Smooth muscle cell (in vitro differentiated cells): ENCODE measurements at regions not wholly inside any gene's neighbourhood (a gene's known extent, or its start where the extent isn't known, plus 50 kb on each side); places are given as distances from the start of the nearest gene placed in this dataset.

ENCODE experiments used
- DNase-seq: peaks from one replicate; lab custom pipeline; 2025; ENCODE audit not compliant: unreplicated experiment; lab: John Stamatoyannopoulos, UW
- H2AFZ ChIP-seq: fragments of 200-600 bp; sonication (generic); 2 replicates; pipeline ENCODE4 v1.6.0; 2016; ENCODE audit warnings: antibody characterized with exemption, low read depth, mild to moderate bottlenecking
- H3F3A ChIP-seq: fragments of 200-600 bp; sonication (generic); 2 replicates; pipeline ENCODE4 v1.6.0; 2017; ENCODE audit warnings: antibody characterized with exemption, low read depth
- H3K27ac ChIP-seq: fragments of 200-600 bp; sonication (generic); 2 replicates; pipeline ENCODE4 v1.5.1; 2016; ENCODE audit warnings: low read depth, mild to moderate bottlenecking
- H3K27me3 ChIP-seq: fragments of 200-600 bp; sonication (generic); 2 replicates; pipeline ENCODE4 v1.6.1; 2016; ENCODE audit warnings: low read depth, mild to moderate bottlenecking
- H3K36me3 ChIP-seq: fragments of 200-600 bp; sonication (generic); 2 replicates; pipeline ENCODE4 v1.5.1; 2016; ENCODE audit warnings: low read depth
- H3K4me1 ChIP-seq: fragments of 200-600 bp; sonication (generic); 2 replicates; pipeline ENCODE4 v1.5.1; 2016; ENCODE audit warnings: low read depth
- H3K4me2 ChIP-seq: fragments of 200-600 bp; sonication (generic); 2 replicates; pipeline ENCODE4 v1.6.0; 2016; ENCODE audit warnings: mild to moderate bottlenecking
- H3K4me3 ChIP-seq: fragments of 200-600 bp; sonication (generic); 2 replicates; pipeline ENCODE4 v1.5.1; 2016; ENCODE audit warnings: mild to moderate bottlenecking
- H3K79me2 ChIP-seq: fragments of 200-600 bp; sonication (generic); 2 replicates; pipeline ENCODE4 v1.6.0; 2016; ENCODE audit warnings: low read depth, mild to moderate bottlenecking
- H3K9ac ChIP-seq: fragments of 200-600 bp; sonication (generic); 2 replicates; pipeline ENCODE4 v1.6.0; 2016; ENCODE audit warnings: low read depth
- H3K9me3 ChIP-seq: fragments of 200-600 bp; sonication (generic); replicated peaks from 2 replicates; pipeline ENCODE4 v1.5.1; 2016; ENCODE audit warnings: low read depth
- H4K20me1 ChIP-seq: fragments of 200-600 bp; sonication (generic); 2 replicates; pipeline ENCODE4 v1.6.0; 2016; ENCODE audit warnings: low read depth
- WGBS: methylation state at CpG from one replicate; pipeline ENCODE4 v1.1.7; 2016; ENCODE audit warnings: low lambda C conversion rate; 5-methylcytosine and 5-hydroxymethylcytosine counted together
- TF ChIP-seq, protein P1 (sequence below): fragments of 200-600 bp; sonication (generic); IDR thresholded peaks from 2 replicates; pipeline ENCODE4 v1.5.1; 2017; ENCODE audit warnings: borderline replicate concordance, mild to moderate bottlenecking, antibody characterized with exemption; ENCODE audit not compliant: insufficient read depth, poor library complexity, severe bottlenecking

- H3K79me2 ChIP-seq: no peaks in the 10 kb centered on the region
- no peaks in the 10 kb centered on the region for H3K4me1 ChIP-seq
- H3K27me3 ChIP-seq: no peaks in the 10 kb centered on the region
- no peaks in the 10 kb centered on the region for H3F3A ChIP-seq
- no peak overlapping the region for H3K4me2 ChIP-seq
- no peak for DNase-seq
- H4K20me1 ChIP-seq: no peaks in the 10 kb centered on the region
- no peak overlapping the region for H3K4me3 ChIP-seq
- H3K27ac ChIP-seq: no peak overlapping the region
- H3K9me3 ChIP-seq: no peaks in the 10 kb centered on the region
- H3K36me3 ChIP-seq: no peaks in the 10 kb centered on the region
- H3K9ac ChIP-seq: no peak overlapping the region
- H2AFZ ChIP-seq: no peak overlapping the region
- TF ChIP-seq, protein P1, sequence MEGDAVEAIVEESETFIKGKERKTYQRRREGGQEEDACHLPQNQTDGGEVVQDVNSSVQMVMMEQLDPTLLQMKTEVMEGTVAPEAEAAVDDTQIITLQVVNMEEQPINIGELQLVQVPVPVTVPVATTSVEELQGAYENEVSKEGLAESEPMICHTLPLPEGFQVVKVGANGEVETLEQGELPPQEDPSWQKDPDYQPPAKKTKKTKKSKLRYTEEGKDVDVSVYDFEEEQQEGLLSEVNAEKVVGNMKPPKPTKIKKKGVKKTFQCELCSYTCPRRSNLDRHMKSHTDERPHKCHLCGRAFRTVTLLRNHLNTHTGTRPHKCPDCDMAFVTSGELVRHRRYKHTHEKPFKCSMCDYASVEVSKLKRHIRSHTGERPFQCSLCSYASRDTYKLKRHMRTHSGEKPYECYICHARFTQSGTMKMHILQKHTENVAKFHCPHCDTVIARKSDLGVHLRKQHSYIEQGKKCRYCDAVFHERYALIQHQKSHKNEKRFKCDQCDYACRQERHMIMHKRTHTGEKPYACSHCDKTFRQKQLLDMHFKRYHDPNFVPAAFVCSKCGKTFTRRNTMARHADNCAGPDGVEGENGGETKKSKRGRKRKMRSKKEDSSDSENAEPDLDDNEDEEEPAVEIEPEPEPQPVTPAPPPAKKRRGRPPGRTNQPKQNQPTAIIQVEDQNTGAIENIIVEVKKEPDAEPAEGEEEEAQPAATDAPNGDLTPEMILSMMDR: no peak
- WGBS: 70% methylated on average over 4 of the region's 4 CpGs
Measured at GRCh38 chr9:85420750-85421149, 321.0 kb downstream of the AGTPBP1 start.

- H2AFZ ChIP-seq: no peak overlapping the region
- WGBS: 64% methylated on average over 3 of the region's 3 CpGs
- TF ChIP-seq, protein P1: no peak
- no peak overlapping the region for H3K4me3 ChIP-seq
- peaks cover 3% of the 10 kb centered on the region for H3K4me1 ChIP-seq
- H3K27ac ChIP-seq: no peak overlapping the region
- no peaks in the 10 kb centered on the region for H3K27me3 ChIP-seq
- no peak overlapping the region for H3K9ac ChIP-seq
- no peaks in the 10 kb centered on the region for H3K36me3 ChIP-seq
- no peaks in the 10 kb centered on the region for H3K79me2 ChIP-seq
- no peaks in the 10 kb centered on the region for H3F3A ChIP-seq
- no peak for DNase-seq
- no peak overlapping the region for H3K4me2 ChIP-seq
- H3K9me3 ChIP-seq: no peaks in the 10 kb centered on the region
- no peaks in the 10 kb centered on the region for H4K20me1 ChIP-seq
Measured at GRCh38 chr9:85417674-85418073, 324.1 kb downstream of the AGTPBP1 start.

DNA sequence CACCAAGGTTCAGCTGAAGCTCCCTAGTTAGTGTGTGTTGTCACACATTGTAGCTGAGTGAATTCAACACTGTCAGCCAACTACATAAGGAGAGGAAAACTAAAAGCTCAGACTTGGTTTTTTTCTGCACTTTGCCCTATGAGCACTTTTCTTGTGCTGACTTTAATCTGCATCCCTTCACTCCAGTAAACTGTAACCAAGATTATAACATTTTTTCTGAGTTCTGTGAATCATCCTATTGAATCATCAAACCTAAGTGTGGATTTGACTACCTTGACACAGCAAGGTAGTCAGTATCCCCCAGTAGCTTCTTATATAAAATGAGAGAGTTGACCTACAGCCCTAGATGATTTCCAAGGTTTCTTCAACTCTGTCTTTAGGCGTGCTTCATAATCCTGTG is 325.0 kb downstream of the AGTPBP1 start:
- WGBS: 65% methylated on average over 1 of the region's 1 CpG
- Histone ChIP-seq H3K27me3 (no peaks in the 10 kb centered on the region), H2AFZ (no peak overlapping the region), H3F3A (no peaks in the 10 kb centered on the region), H3K9me3 (no peaks in the 10 kb centered on the region), H3K4me3 (no peak overlapping the region), H3K4me2 (no peak overlapping the region), H3K36me3 (no peaks in the 10 kb centered on the region), H3K27ac (no peak overlapping the region), H3K9ac (no peak overlapping the region), H4K20me1 (no peaks in the 10 kb centered on the region), H3K4me1 (peaks cover 3% of the 10 kb centered on the region), H3K79me2 (no peaks in the 10 kb centered on the region)
- no peak for DNase-seq
- TF ChIP-seq, protein P1: no peak

GRCh38 chr9:85414390-85414789 is 327.4 kb downstream of the AGTPBP1 start:
- Histone ChIP-seq H3K4me2 (peak overlapping the region; percentile 58), H4K20me1 (no peaks in the 10 kb centered on the region), H2AFZ (no peak overlapping the region), H3K4me3 (no peak overlapping the region), H3K9ac (no peak overlapping the region), H3K27ac (peak overlapping the region; percentile 52), H3F3A (no peaks in the 10 kb centered on the region), H3K9me3 (no peaks in the 10 kb centered on the region), H3K36me3 (no peaks in the 10 kb centered on the region), H3K27me3 (no peaks in the 10 kb centered on the region), H3K79me2 (no peaks in the 10 kb centered on the region), H3K4me1 (peaks cover 3% of the 10 kb centered on the region)
- WGBS: 52% methylated on average over 5 of the region's 5 CpGs
- no peak for DNase-seq
- TF ChIP-seq, protein P1: no peak
